Fibroblast of the aortic adventitia (primary cell): ENCODE measurements at regions not wholly inside any gene's neighbourhood (a gene's known extent, or its start where the extent isn't known, plus 50 kb on each side); places are given as distances from the start of the nearest gene placed in this dataset.

Experiments
- DNase-seq: peaks from one replicate; pipeline ENCODE4 v3.0.0-alpha.2; 2010; ENCODE audit warnings: low read depth
- H3K4me3 ChIP-seq: 2 replicates; pipeline ENCODE4 v1.5.1; 2011; ENCODE audit warnings: low read depth, mild to moderate bottlenecking, control low read depth, low read length, moderate library complexity
- CTCF ChIP-seq: IDR thresholded peaks from 2 replicates; pipeline ENCODE4 v1.5.1; 2011; ENCODE audit warnings: mild to moderate bottlenecking, low read length, control low read depth, inconsistent platforms; ENCODE audit not compliant: insufficient read depth

DNA sequence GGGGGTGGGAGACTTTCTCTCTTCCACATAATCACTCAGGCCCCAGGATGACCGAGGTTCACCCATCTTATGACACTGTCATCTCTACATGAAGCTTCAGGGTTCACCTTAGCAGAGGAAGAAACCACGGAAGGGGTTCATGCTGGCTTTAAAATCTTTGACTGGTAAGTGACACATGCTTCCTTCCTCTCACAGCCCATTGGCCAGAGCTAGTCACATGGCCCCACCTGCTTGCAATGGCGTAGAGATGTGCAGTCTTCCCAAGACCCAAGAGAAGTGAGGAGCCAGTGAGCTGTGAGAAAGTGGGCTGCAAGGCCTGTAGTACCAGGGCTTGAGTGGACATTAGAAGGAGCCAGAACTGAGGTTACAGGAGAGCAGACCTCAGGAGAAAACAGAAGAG is 180.3 kb downstream of the AXIN2 start:
- H3K4me3 ChIP-seq: no peak overlapping the region
- DNase-seq: no peak
- TF ChIP-seq CTCF: no peak

- H3K4me3 ChIP-seq: no peak overlapping the region
- TF ChIP-seq CTCF: no peak
- no peak for DNase-seq
Observed at GRCh38 chr17:65374966-65375365, 186.5 kb downstream of the AXIN2 start.

DNA sequence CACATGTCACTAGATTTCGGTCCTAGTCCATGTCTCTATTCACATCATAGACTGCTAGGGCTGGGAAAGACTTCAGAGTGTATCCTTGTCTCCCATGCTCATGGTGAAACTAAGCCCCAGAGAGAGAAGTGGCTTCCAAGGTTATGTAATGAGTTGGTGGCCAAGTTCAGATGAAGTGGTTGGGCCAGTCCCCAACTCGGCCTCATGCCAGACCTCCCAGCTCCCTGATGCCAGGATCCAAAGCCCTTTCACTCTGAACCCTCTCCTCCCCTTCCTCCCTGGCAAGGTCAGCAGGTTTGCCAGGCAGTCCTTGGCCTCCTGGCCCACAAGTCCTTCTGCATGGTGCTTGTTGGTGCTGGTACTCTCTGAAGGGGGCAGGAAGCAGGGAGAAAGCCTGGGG is 189.7 kb downstream of the AXIN2 start:
- no peak overlapping the region for H3K4me3 ChIP-seq
- TF ChIP-seq CTCF: no peak
- DNase-seq: no peak

DNA sequence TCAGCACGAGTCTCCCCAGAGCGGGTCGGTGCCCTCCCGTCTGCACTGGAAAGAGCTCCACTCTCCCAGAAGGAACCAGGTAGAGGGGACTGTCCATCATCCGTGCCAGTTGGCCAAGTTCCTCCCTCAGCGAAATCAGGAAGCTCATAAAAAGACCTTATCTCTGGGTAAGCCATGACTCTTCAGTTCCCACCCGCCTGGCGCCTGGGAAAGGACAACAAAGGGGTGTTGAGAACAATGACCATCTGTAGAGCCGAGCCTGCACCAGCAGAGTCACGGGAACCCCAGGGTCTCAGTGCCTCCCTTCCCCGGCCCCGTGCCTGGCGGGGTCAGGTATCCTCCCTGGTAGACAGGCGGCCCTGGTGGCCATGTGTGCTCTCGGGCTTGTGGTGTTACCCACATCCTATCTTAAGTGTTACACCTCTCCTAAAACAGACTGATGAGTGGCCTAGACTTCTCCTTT is 190.7 kb downstream of the AXIN2 start:
- TF ChIP-seq CTCF: no peak
- no peak overlapping the region for H3K4me3 ChIP-seq
- DNase-seq: no peak

- no peak for DNase-seq
- TF ChIP-seq CTCF: no peak
- H3K4me3 ChIP-seq: no peak overlapping the region
Observed at GRCh38 chr17:65368341-65368740, 193.1 kb downstream of the AXIN2 start.

DNA sequence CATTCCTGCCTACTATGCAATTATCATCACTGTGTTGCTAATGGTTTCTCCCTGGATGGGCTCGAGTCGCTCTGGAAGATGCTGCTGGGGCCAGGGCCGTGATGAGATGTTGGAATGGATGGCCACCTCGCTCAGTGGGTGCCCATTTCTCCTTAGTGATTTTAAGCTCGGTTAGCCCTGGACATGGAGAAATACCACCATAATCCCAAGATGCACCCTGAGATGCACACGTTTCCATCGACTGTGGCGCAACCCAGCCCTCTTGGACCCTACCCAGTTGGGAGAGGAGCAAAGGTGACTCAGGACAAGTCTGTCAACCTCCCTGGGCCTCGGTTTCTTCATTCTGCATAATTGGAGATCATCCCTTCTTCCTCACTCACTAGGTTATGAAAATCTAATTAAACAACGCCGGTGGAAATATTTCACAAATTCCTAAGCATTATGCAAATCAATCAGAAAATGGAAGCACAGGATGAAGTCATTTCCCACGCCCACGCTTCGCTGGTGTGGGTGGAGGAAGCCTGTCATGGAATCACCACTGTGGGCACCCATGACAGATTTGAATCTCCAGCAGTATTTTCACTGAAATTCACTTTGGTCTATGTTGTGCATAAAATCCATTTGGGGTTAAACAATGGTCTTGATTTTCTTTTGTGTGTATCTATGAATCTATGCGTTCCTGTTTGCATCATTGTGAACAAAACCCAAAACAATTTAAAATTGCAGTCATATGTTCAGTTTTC is 195.2 kb downstream of the AXIN2 start:
- DNase-seq: no peak
- TF ChIP-seq CTCF: no peak
- H3K4me3 ChIP-seq: no peak overlapping the region

- no peak for DNase-seq
- no peak for TF ChIP-seq CTCF
Observed at GRCh38 chr17:65365169-65365568, 196.3 kb downstream of the AXIN2 start.

More at GRCh38 chr17:65365169-65365568, 196.3 kb downstream of the AXIN2 start:
- no peak overlapping the region for H3K4me3 ChIP-seq
